ENCODE measurements at regions not wholly inside any gene's neighbourhood (a gene's known extent, or its start where the extent isn't known, plus 50 kb on each side); places are given as distances from the start of the nearest gene placed in this dataset.

DNA sequence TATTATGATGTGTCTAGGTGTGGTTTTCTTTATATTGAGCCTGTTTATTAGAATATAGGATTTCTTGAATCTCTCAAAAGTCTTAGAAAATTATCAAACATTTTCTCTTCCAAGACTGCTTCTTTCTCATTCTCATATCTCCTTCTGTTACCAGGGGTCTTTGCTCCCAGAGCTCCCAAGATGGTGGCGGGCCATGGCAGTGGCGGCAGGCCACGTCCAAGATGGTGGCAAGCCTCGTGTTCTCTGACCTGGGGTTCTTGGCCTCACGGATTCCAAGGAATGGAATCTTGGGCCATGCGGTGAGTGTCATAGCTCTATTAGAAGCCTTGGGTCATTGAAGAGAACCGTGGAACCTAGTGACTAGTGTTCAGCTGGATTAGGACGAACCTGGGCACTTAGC, 248.9 kb downstream of the SMARCA2 start:
- Histone ChIP-seq H2AFZ (ENCODE audit: low read depth, low read length) (no peak overlapping the region), H3K9me1 (ENCODE audit: control insufficient read depth, insufficient read depth, low read length) (no peaks in the 10 kb centered on the region), H3K9ac (ENCODE audit: insufficient read depth in 1 of 2, low read depth in 2 of 2, low read length in 2 of 2) (no peak overlapping the region), H3K79me2 (ENCODE audit: control insufficient read depth, insufficient read depth, low read length) (no peaks in the 10 kb centered on the region), H3K9me3 (replicated peaks; ENCODE audit: control insufficient read depth, insufficient read depth, low read depth, low read length) (no peaks in the 10 kb centered on the region), H3K27ac (ENCODE audit: extremely low read depth, low read depth, low read length) (no peak overlapping the region), H3K27me3 (ENCODE audit: control insufficient read depth in 2 of 2, insufficient read depth in 2 of 2, low read length in 2 of 2) (no peaks in the 10 kb centered on the region), H3K4me2 (ENCODE audit: insufficient read depth, low read length) (no peak overlapping the region), H3K4me3 (no peak overlapping the region), H3K4me1 (replicated peaks in 1 of 2; ENCODE audit: control insufficient read depth in 2 of 2, insufficient read depth in 2 of 2, low read length in 2 of 2) (no peaks in the 10 kb centered on the region), H4K20me1 (replicated peaks; ENCODE audit: control insufficient read depth, insufficient read depth, low read length) (no peaks in the 10 kb centered on the region), H3K36me3 (ENCODE audit: control insufficient read depth, insufficient read depth, low read length) (no peaks in the 10 kb centered on the region)
- FAIRE-seq: no peak
- 1% methylated on average over 6 of the region's 8 CpGs for WGBS (ENCODE audit: insufficient coverage, low coverage, missing lambda C conversion rate)
- POLR2A ChIA-PET: interaction anchor here (0.6 kb wide), 1 partner anchor 411 kb away, joined by 3 read pairs; no protein-coding TSS in a partner anchor
- no peak for ATAC-seq
- CTCF ChIA-PET (ENCODE audit: low intra/inter-chr PET ratio): no interaction called here
- TF ChIP-seq TEAD1 (CRISPR knock-in tag; IDR thresholded peaks at IDR 0.05) (no peak), NFYB (IDR thresholded peaks at IDR 0.05; ENCODE audit: extremely low read depth, insufficient read length) (no peak), FIP1L1 (IDR thresholded peaks at IDR 0.05; ENCODE audit: low read depth, low read length, poor library complexity, severe bottlenecking) (no peak), PYGO2 (tag; IDR thresholded peaks at IDR 0.05) (no peak), GTF2E2 (tag; IDR thresholded peaks at IDR 0.05) (no peak), SOX6 (IDR thresholded peaks at IDR 0.05) (no peak), PCBP1 (IDR thresholded peaks at IDR 0.05; ENCODE audit: low read depth, low read length, poor library complexity, severe bottlenecking) (no peak), MYBL2 (IDR thresholded peaks at IDR 0.05; ENCODE audit: low read depth) (no peak), MYBL2 (CRISPR knock-in tag; IDR thresholded peaks at IDR 0.05; ENCODE audit: borderline replicate concordance) (no peak), SMARCC2 (IDR thresholded peaks at IDR 0.05; ENCODE audit: low read depth) (no peak), SLC30A9 (CRISPR knock-in tag; IDR thresholded peaks at IDR 0.05) (no peak)
- TF ChIP-seq, protein P1, sequence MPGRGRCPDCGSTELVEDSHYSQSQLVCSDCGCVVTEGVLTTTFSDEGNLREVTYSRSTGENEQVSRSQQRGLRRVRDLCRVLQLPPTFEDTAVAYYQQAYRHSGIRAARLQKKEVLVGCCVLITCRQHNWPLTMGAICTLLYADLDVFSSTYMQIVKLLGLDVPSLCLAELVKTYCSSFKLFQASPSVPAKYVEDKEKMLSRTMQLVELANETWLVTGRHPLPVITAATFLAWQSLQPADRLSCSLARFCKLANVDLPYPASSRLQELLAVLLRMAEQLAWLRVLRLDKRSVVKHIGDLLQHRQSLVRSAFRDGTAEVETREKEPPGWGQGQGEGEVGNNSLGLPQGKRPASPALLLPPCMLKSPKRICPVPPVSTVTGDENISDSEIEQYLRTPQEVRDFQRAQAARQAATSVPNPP (IDR thresholded peaks at IDR 0.05; ENCODE audit: borderline replicate concordance, insufficient read depth, insufficient read length): no peak
- TF ChIP-seq, protein P2, sequence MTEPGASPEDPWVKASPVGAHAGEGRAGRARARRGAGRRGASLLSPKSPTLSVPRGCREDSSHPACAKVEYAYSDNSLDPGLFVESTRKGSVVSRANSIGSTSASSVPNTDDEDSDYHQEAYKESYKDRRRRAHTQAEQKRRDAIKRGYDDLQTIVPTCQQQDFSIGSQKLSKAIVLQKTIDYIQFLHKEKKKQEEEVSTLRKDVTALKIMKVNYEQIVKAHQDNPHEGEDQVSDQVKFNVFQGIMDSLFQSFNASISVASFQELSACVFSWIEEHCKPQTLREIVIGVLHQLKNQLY (CRISPR knock-in tag; conservative IDR thresholded peaks at IDR 0.05): no peak
- in situ Hi-C loops (cut with MboI): no loop called here
- DNase-seq (ENCODE audit: extremely low read depth in 1 of 4, low spot score in 3 of 4): no peak
- intact Hi-C loops (cut with micrococcal nuclease): no loop called here
- no TSS peak for BruUV-seq (replicated peaks)
